HEK293 (cell line): ENCODE measurements at regions not wholly inside any gene's neighbourhood (a gene's known extent, or its start where the extent isn't known, plus 50 kb on each side); places are given as distances from the start of the nearest gene placed in this dataset.

Experiments used
- KLF1 ChIP-seq: fragments of 450-650 bp; formaldehyde crosslinking; IDR thresholded peaks from 2 replicates; pipeline ENCODE4 v1.5.1; 2016; ENCODE audit warnings: missing biosample characterization, missing genetic modification characterization
- ZNF121 ChIP-seq: fragments of 450-650 bp; formaldehyde crosslinking; IDR thresholded peaks from 2 replicates; pipeline ENCODE4 v1.5.1; 2016; ENCODE audit warnings: missing biosample characterization, missing genetic modification characterization
- ZNF830 ChIP-seq: fragments of 450-650 bp; IDR thresholded peaks from 2 replicates; pipeline ENCODE4 v1.5.0; 2018; ENCODE audit warnings: missing biosample characterization, missing genetic modification characterization, low read depth, mild to moderate bottlenecking, moderate library complexity

- TF ChIP-seq ZNF830 (no peak), KLF1 (tag by site-specific recombination) (no peak), ZNF121 (tag by site-specific recombination) (no peak)
Observed at GRCh38 chr1:29551123-29551936, 315.0 kb downstream of the PTPRU start.
